ENCODE measurements at regions not wholly inside any gene's neighbourhood (a gene's known extent, or its start where the extent isn't known, plus 50 kb on each side); places are given as distances from the start of the nearest gene placed in this dataset.

GRCh38 chr7:12004581-12004980 is 172.6 kb upstream of the THSD7A start:
- Histone ChIP-seq H3K36me3 (replicated peaks in 1 of 2; ENCODE audit: control insufficient read depth in 1 of 2, insufficient read depth in 2 of 2, low read length in 2 of 2) (no peaks in the 10 kb centered on the region), H3K79me2 (ENCODE audit: insufficient read depth, low read length) (no peaks in the 10 kb centered on the region), H3K27ac (ENCODE audit: extremely low read length, insufficient read depth, low read length) (no peak overlapping the region), H3K27me3 (ENCODE audit: control insufficient read depth in 1 of 2, insufficient read depth in 2 of 2, low read length in 2 of 2) (no peaks in the 10 kb centered on the region), H3K4me2 (ENCODE audit: low read depth, low read length) (no peak overlapping the region), H3K4me3 (replicated peaks in 1 of 3; ENCODE audit: insufficient read depth in 1 of 3, low read depth in 2 of 3, low read length in 3 of 3) (no peak overlapping the region), H3K4me1 (ENCODE audit: insufficient read depth, low read length) (no peaks in the 10 kb centered on the region), H2AFZ (ENCODE audit: low read length) (no peak overlapping the region), H3K9me3 (ENCODE audit: low read length) (no peaks in the 10 kb centered on the region), H4K20me1 (ENCODE audit: insufficient read depth, low read length) (no peaks in the 10 kb centered on the region), H3K9ac (ENCODE audit: insufficient read depth, low read depth, low read length) (no peak overlapping the region)
- POLR2A ChIA-PET = no interaction called here
- in situ Hi-C loops (cut with HindIII; ENCODE audit: extremely low pct_ligation_motif_present, low pct_unique_long_range_greater_than_20kb) (no loop called here), intact Hi-C loops (cut with micrococcal nuclease; ENCODE audit: unreplicated experiment) (no loop called here)
- WGBS (ENCODE audit: low lambda C conversion rate) = 42% methylated on average over 5 of the region's 5 CpGs
- CTCF ChIA-PET (ENCODE audit: low intra/inter-chr PET ratio, low total read pairs) = no interaction called here
- DNase-seq (ENCODE audit: low spot score) (no peak), ATAC-seq (no peak), FAIRE-seq (no peak)
- TF ChIP-seq SOX13 (IDR thresholded peaks at IDR 0.05) (no peak), SOX13 (CRISPR knock-in tag; conservative IDR thresholded peaks at IDR 0.05 in 1 of 2, IDR thresholded peaks at IDR 0.05 in 1 of 2) (no peak), LRRFIP1 (CRISPR knock-in tag; conservative IDR thresholded peaks at IDR 0.05) (no peak), THAP11 (CRISPR knock-in tag; IDR thresholded peaks at IDR 0.05) (no peak), NR3C1 (CRISPR knock-in tag; IDR thresholded peaks at IDR 0.05) (no peak), ZNF891 (CRISPR knock-in tag; IDR thresholded peaks at IDR 0.05) (no peak), ZNF34 (CRISPR knock-in tag; IDR thresholded peaks at IDR 0.05; ENCODE audit: borderline replicate concordance) (no peak), ATAD3A (CRISPR knock-in tag; IDR thresholded peaks at IDR 0.05) (no peak)
- no TSS peak for BruUV-seq (replicated peaks)

GRCh38 chr7:12007576-12007975 is 175.6 kb upstream of the THSD7A start:
- no peak overlapping the region for H3K27ac ChIP-seq (ENCODE audit: extremely low read length, insufficient read depth, low read length)
- H3K9ac ChIP-seq (ENCODE audit: insufficient read depth, low read depth, low read length) = no peak overlapping the region
- H3K4me1 ChIP-seq (ENCODE audit: insufficient read depth, low read length) = no peaks in the 10 kb centered on the region
- WGBS (ENCODE audit: low lambda C conversion rate) = 2% methylated on average over 2 of the region's 2 CpGs
- H3K79me2 ChIP-seq (ENCODE audit: insufficient read depth, low read length) = no peaks in the 10 kb centered on the region
- BruUV-seq (replicated peaks) = no TSS peak
- ATAC-seq (no peak), DNase-seq (ENCODE audit: low spot score) (no peak), FAIRE-seq (no peak)
- in situ Hi-C loops (cut with HindIII; ENCODE audit: extremely low pct_ligation_motif_present, low pct_unique_long_range_greater_than_20kb) = no loop called here
- no peak overlapping the region for H2AFZ ChIP-seq (ENCODE audit: low read length)
- H3K4me2 ChIP-seq (ENCODE audit: low read depth, low read length) = no peak overlapping the region
- CTCF ChIA-PET (ENCODE audit: low intra/inter-chr PET ratio, low total read pairs) = no interaction called here
- no peak overlapping the region for H3K4me3 ChIP-seq (replicated peaks in 1 of 3; ENCODE audit: insufficient read depth in 1 of 3, low read depth in 2 of 3, low read length in 3 of 3)
- no peaks in the 10 kb centered on the region for H4K20me1 ChIP-seq (ENCODE audit: insufficient read depth, low read length)
- no peaks in the 10 kb centered on the region; a peak in 1 of 5 replicates for H3K27me3 ChIP-seq (ENCODE audit: control insufficient read depth in 1 of 2, insufficient read depth in 2 of 2, low read length in 2 of 2)
- no peaks in the 10 kb centered on the region for H3K9me3 ChIP-seq (ENCODE audit: low read length)
- no peaks in the 10 kb centered on the region for H3K36me3 ChIP-seq (replicated peaks in 1 of 2; ENCODE audit: control insufficient read depth in 1 of 2, insufficient read depth in 2 of 2, low read length in 2 of 2)
- POLR2A ChIA-PET = no interaction called here
- intact Hi-C loops (cut with micrococcal nuclease; ENCODE audit: unreplicated experiment) = no loop called here
- TF ChIP-seq LCORL (IDR thresholded peaks at IDR 0.05) (no peak), LCORL (CRISPR knock-in tag; IDR thresholded peaks at IDR 0.05) (no peak), MYC (CRISPR knock-in tag; IDR thresholded peaks at IDR 0.05; ENCODE audit: borderline replicate concordance) (no peak), ELK4 (CRISPR knock-in tag; IDR thresholded peaks at IDR 0.05; ENCODE audit: borderline replicate concordance) (no peak), NCOA1 (CRISPR knock-in tag; IDR thresholded peaks at IDR 0.05) (no peak), EED (CRISPR knock-in tag; IDR thresholded peaks at IDR 0.05) (no peak), ZSCAN22 (CRISPR knock-in tag; IDR thresholded peaks at IDR 0.05) (no peak), ZNF367 (CRISPR knock-in tag; IDR thresholded peaks at IDR 0.05; ENCODE audit: borderline replicate concordance) (no peak), ZNF800 (CRISPR knock-in tag; IDR thresholded peaks at IDR 0.05) (no peak)

Data from HepG2 (cell line).